Skeletal muscle tissue (tissue), 3 donors: ENCODE measurements at regions not wholly inside any gene's neighbourhood (a gene's known extent, or its start where the extent isn't known, plus 50 kb on each side); places are given as distances from the start of the nearest gene placed in this dataset.

ENCODE experiments used
- H3K27ac ChIP-seq: one replicate; pipeline ENCODE4 v1.7.0; 2013; ENCODE audit warnings: mild to moderate bottlenecking, low read depth, low read length, inconsistent platforms
- H3K27me3 ChIP-seq, 3 donors: one replicate each; pipeline ENCODE4 v1.7.0; 2013; ENCODE audit warnings: low read length in 3 of 3; ENCODE audit not compliant: control insufficient read depth in 3 of 3, insufficient read depth in 3 of 3
- H3K36me3 ChIP-seq, 3 donors: one replicate each; pipeline ENCODE4 v1.7.0; 2013; ENCODE audit warnings: low read length in 3 of 3; ENCODE audit not compliant: control insufficient read depth in 3 of 3, insufficient read depth in 3 of 3
- H3K4me1 ChIP-seq, 3 donors: one replicate each; pipeline ENCODE4 v1.7.0; 2013; ENCODE audit warnings: low read length in 3 of 3, mild to moderate bottlenecking in 3 of 3; ENCODE audit not compliant: control insufficient read depth in 3 of 3, insufficient read depth in 3 of 3
- H3K4me3 ChIP-seq, 3 donors: one replicate each; pipeline ENCODE4 v1.7.0; 2013; ENCODE audit warnings: low read length in 3 of 3
- H3K9ac ChIP-seq, 3 donors: one replicate each; pipeline ENCODE4 v1.7.0; 2013; ENCODE audit warnings: low read length in 3 of 3, mild to moderate bottlenecking in 3 of 3, moderate library complexity in 2 of 3, low read depth in 1 of 3
- H3K9me3 ChIP-seq, 3 donors: one replicate each; pipeline ENCODE4 v1.7.0; 2013; ENCODE audit warnings: low read length in 3 of 3; ENCODE audit not compliant: control insufficient read depth in 3 of 3
- donor health status: Osteomylitis.

DNA sequence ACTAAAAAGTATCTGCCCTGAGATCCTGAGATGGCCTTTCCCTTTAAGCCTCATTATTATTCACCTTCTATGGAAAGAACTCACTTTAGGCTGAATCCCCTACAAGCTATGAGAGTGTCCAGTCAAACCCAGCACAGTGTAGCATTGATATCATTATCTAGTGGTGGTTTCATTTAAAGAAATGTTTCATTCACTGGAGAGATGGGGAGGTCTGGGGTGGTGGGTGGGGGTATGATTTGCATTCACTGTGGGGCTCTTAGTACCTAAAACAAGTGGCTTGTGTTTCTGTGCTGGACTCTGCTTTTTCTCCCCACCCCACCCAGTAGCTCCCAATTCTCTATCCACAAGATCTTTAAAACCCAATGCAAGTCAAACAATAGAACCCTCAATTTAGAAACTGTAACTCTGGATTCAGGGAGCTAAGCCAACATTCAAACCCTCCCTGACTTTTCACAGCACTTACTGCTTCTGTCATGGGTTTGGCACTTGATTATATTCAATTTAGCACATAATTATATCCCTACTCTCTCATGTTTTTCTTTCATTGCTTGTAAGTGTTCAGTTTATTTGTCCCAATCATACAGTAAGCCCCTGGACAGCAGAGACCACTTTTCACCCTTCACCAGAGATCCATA is 310.5 kb upstream of the THBS1 start:
- H3K27ac ChIP-seq = no peak overlapping the region
- no peak overlapping the region for H3K9ac ChIP-seq
- H3K4me1 ChIP-seq = no peaks in the 10 kb centered on the region
- H3K9me3 ChIP-seq = no peaks in the 10 kb centered on the region
- no peaks in the 10 kb centered on the region for H3K36me3 ChIP-seq
- peaks cover 0 to 3% (median 0%) of the 10 kb centered on the region in 3 donors for H3K27me3 ChIP-seq
- no peak overlapping the region for H3K4me3 ChIP-seq

DNA sequence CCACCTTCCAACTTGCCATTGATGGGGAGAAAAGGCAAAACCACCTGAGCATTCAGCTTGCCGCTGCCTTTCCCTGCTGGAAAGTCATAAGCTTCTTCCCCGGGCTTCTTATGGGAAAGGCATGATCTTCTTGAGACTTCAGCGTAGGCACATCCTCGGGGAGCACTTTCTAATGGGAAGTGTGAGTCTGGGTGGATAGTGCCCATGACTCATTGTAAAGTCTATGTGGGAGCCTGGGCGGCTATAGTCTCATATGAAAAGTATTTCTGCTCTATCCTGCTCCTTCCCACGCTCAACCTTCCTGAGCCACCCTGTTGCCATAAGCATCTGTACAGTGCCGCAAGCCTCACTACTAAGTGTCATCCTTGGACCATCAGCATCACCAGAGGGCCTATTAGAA is 309.9 kb upstream of the THBS1 start:
- Histone ChIP-seq H3K9ac (no peak overlapping the region), H3K4me1 (no peaks in the 10 kb centered on the region), H3K27ac (no peak overlapping the region), H3K36me3 (no peaks in the 10 kb centered on the region), H3K4me3 (no peak overlapping the region), H3K9me3 (no peaks in the 10 kb centered on the region), H3K27me3 (peaks cover 0 to 3% (median 0%) of the 10 kb centered on the region in 3 donors)

DNA sequence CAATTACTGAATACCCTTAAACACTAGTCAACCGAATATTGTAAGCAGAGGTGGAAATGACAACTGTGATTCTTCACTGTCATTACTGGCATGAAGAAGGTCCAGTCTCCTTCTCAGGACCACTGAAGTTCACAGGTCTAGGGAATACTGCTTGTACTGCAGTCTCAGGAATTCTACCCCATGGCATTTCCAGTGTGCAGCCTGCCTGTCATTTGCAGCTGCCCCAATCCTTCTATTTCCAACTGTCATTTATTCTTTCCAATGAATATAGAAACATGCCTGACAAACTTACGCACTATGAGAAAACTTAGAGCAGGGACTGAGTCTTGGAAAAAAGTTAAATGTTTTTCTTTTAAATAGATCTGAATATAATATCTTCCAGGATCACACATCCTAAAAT is 308.0 kb upstream of the THBS1 start:
- no peaks in the 10 kb centered on the region for H3K9me3 ChIP-seq
- no peak overlapping the region for H3K27ac ChIP-seq
- no peak overlapping the region for H3K4me3 ChIP-seq
- H3K36me3 ChIP-seq = no peaks in the 10 kb centered on the region
- no peaks in the 10 kb centered on the region for H3K4me1 ChIP-seq
- peaks cover 0 to 3% (median 0%) of the 10 kb centered on the region in 3 donors for H3K27me3 ChIP-seq
- H3K9ac ChIP-seq = no peak overlapping the region

DNA sequence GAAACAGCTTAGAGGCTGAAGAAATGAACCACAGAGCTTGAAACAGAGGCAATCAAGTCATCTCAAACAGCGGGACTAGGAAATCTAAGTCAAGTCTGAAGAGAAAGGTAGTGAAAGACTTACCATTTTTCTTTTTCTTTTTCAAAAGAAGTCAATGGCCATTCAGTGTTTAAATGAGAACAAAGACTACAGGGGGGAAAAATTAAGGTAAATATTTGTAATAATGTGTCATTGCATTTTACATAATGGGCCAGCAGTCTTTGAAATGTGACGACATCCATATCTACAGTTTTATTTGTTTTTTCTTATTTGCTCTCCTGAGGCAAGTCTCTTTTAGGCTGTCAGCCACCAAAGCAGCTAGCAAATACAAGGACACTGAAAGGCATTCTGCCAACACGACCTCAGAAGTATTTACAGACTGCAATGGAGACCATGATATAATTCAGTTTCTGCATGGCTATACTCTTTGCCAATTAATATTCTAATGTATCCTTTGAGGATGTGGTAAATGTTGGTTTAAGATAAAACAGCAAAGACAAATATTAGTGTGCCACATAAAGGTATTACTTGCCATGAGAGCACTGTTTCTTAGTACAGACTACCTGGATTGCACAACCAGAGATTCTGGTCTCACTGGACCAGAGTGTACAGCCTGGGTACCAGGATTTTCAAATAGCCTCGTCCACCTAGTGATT is 307.0 kb upstream of the THBS1 start:
- Histone ChIP-seq H3K9ac (no peak overlapping the region), H3K36me3 (no peaks in the 10 kb centered on the region), H3K4me1 (no peaks in the 10 kb centered on the region), H3K27me3 (peaks cover 0 to 3% (median 0%) of the 10 kb centered on the region in 3 donors), H3K4me3 (no peak overlapping the region), H3K9me3 (no peaks in the 10 kb centered on the region), H3K27ac (no peak overlapping the region)

DNA sequence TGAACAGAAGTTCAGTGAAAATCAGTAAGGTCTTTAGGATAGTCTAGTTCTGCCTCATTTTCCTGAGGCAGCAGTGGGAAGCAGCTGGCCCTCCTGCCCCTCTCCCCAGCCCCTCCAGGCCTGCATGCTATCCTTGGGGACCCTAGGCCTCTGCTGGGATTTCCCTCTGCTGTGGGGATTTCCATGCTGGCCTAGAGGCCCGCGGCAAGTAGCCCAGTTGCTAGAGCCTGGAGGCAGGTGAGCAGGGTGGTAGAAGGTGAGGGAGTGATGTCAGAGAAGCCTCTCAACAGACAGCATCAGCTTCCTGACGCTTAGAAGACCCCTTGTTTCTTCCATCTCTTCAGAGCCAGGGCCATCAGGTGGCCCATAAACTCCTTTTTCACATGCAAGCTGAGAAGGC is 305.8 kb upstream of the THBS1 start:
- Histone ChIP-seq H3K4me1 (no peaks in the 10 kb centered on the region), H3K27ac (no peak overlapping the region), H3K9ac (no peak overlapping the region)

DNA sequence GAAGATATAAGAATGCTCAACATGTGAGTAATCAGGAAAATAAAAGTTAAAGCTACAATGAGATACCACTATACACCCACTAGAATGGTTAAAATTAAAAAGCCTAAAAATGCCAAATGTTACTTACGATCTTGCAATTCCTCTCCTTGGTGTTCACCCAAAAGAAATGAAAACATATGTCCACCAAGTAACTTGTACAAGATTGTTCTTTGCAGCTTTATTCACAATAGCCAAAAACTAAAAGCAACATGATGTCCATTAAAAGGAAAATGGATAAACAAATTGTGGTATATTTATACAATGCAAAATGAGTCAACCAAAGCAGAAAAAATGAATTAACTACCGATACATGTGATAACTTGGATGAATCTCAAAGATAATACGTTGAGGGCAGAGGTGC is 301.6 kb upstream of the THBS1 start:
- Histone ChIP-seq H3K4me3 (no peak overlapping the region), H3K9ac (no peak overlapping the region), H3K4me1 (no peaks in the 10 kb centered on the region), H3K27ac (no peak overlapping the region), H3K36me3 (no peaks in the 10 kb centered on the region), H3K9me3 (no peaks in the 10 kb centered on the region), H3K27me3 (no peaks in the 10 kb centered on the region)

More for the DNA sequence above, 305.8 kb upstream of the THBS1 start:
- Histone ChIP-seq H3K4me3 (no peak overlapping the region), H3K27me3 (peaks cover 0 to 3% (median 0%) of the 10 kb centered on the region in 3 donors), H3K36me3 (no peaks in the 10 kb centered on the region), H3K9me3 (no peaks in the 10 kb centered on the region)

DNA sequence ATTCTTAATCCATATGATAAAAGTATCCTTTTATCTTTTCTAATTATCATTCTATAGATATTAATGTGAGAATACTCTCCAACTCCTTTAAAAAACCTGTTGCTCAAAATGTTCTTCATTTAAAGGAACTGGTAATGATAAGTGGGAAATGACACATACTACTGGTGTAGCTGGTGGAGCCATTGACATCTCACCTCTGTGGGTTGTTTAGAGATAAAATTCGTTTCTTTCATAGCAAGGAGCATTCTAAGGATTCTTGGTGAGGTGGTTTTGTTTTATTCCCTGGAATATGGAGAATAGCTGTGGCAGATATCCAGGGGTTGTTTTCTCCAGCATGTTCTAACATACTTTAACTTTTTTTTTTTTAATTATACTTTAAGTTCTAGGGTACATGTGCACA is 299.8 kb upstream of the THBS1 start:
- no peaks in the 10 kb centered on the region for H3K4me1 ChIP-seq
- no peak overlapping the region for H3K9ac ChIP-seq
- H3K27me3 ChIP-seq = no peaks in the 10 kb centered on the region
- no peak overlapping the region for H3K4me3 ChIP-seq
- H3K9me3 ChIP-seq = no peaks in the 10 kb centered on the region
- no peak overlapping the region for H3K27ac ChIP-seq
- H3K36me3 ChIP-seq = no peaks in the 10 kb centered on the region

DNA sequence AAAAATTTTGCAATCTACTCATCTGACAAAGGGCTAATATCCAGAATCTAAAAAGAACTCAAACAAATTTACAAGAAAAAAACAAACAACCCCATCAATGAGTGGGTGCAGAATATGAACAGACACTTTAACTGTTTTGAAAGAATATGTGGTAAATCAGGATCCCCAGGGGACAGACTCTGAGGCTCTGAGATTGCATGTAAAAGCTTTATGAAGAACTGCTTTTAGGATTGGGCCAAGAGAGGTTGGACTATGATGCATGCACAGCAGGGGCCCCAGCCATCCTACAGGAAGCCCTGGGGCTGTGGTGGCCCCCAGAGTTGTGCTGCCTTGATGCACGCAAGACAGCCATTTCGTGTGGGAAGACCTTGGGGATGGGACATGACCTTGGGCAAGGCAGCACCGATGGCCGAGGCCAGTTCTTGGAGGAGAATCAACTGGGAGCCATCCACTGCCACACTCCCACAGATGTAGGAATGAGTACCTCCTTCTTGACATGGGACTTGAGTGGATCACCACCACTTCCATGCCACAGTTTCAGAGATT is 298.1 kb upstream of the THBS1 start:
- no peaks in the 10 kb centered on the region for H3K27me3 ChIP-seq
- no peak overlapping the region for H3K4me3 ChIP-seq
- H3K27ac ChIP-seq = no peak overlapping the region
- no peaks in the 10 kb centered on the region for H3K4me1 ChIP-seq
- H3K9me3 ChIP-seq = no peaks in the 10 kb centered on the region
- no peaks in the 10 kb centered on the region for H3K36me3 ChIP-seq
- no peak overlapping the region for H3K9ac ChIP-seq

DNA sequence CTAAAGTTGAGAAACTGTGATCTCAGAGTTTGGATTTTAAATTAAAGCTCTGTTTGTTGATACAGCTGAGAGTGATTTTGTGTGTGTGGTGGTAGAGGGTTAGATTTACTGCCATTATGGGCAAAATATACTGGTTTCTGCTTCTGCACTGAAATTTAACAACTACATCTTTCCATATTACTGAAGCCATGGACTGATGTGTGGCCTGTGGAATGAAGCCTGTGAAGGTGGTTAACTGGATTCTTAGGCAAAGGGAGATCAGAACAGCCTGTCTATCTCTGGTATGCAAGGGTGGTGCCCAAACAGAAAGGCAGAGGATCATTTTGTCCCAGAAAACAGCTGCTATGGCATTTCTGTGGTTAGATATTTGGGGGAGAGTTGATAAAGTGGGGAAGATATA is 297.3 kb upstream of the THBS1 start:
- no peaks in the 10 kb centered on the region for H3K9me3 ChIP-seq
- H3K4me1 ChIP-seq = no peaks in the 10 kb centered on the region
- no peaks in the 10 kb centered on the region for H3K36me3 ChIP-seq
- H3K4me3 ChIP-seq = no peak overlapping the region
- no peaks in the 10 kb centered on the region for H3K27me3 ChIP-seq
- no peak overlapping the region for H3K27ac ChIP-seq
- no peak overlapping the region for H3K9ac ChIP-seq

DNA sequence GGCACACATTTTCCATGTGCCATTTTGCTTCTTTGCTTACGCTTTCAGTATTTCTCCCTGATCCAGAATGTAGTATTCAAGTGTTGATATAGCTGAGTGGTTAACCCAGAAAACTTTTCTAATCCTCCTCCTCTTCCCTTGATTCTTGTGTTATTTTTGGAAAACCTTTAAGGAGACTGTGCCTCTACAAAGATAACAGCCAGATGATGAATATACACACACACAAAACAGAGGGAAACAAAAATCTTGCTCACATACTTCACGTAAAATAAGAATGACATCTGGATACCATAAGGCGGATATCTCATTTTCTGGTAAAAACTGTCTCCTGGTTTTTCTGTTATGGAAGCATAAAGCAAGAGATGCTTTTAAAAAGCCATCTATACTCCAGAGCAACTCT is 295.8 kb upstream of the THBS1 start:
- no peak overlapping the region for H3K9ac ChIP-seq
- H3K36me3 ChIP-seq = no peaks in the 10 kb centered on the region
- no peaks in the 10 kb centered on the region for H3K27me3 ChIP-seq
- no peak overlapping the region for H3K4me3 ChIP-seq
- H3K4me1 ChIP-seq = no peaks in the 10 kb centered on the region
- no peak overlapping the region for H3K27ac ChIP-seq
- no peaks in the 10 kb centered on the region for H3K9me3 ChIP-seq
